ENCODE measurements at regions not wholly inside any gene's neighbourhood (a gene's known extent, or its start where the extent isn't known, plus 50 kb on each side); places are given as distances from the start of the nearest gene placed in this dataset.
"Not testable (repeated sequence)": the region's sequence is repeated elsewhere in the genome, so short reads cannot be mapped to it uniquely, and the experiment has no call there.

DNA sequence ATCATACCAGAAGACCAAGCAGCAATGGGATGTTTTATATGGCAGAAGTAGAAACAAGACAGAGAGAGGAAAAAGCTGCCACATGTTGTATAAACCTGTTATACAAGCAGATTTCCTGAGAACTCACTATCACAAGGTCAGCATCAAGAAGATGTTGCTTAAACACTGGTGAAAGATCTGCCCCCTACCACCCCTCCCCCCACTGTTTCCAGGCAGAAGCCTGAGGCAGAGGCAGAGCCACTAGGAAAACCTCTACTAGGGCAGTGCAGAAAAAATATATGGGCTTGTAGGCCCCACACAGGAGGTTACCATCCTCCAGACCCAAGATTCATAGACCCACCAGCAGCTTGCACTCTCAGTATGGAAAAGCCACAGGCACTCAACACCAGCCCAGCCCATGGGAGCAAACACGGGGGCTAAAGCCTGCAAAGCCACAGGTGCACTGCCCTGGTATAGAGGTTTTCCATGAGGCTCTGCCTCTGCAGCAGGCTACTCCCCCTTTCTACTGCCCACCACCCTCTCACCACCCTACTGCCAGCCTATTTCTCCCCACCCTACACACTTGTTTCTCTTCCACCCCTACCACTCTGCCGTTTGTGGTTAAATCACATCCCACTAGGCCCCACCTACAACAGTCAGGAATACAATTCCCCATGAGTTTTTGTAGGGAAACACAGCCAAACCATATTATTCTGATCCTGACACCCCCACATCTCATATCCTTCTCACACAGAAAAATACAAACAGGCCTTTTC, 274.2 kb downstream of the POTED start:
- dilution Hi-C loops (cut with MboI; ENCODE audit: extremely low pct_ligation_motif_present, low sequenced_read_pairs), result not testable (repeated sequence)

DNA sequence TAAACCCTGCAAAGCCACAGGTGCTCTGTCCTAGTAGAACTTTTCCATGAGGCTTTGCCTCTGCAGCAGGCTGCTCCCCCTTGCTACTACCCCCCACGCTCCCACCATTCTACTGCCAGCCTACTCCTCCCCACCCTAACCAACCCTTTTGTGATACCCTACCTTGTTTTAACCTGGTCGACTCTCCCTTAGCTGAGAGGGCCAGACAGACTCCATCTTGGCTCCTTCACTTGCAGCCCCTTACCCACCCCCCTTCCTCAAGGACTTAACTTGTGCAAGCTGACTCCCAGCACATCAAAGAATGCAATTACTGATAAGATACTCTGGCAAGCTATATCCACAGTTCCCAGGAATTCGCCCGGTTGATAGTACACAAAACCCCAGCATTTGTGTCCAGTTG, 267.9 kb downstream of the POTED start:
- H3K9me3 ChIP-seq (ENCODE audit: control insufficient read depth, low read depth, low read length); H3K9me1 ChIP-seq (ENCODE audit: control insufficient read depth, extremely low read depth, insufficient read depth, low read length); H3K4me3 ChIP-seq (ENCODE audit: control insufficient read depth in 2 of 3, extremely low read depth in 1 of 3, insufficient read depth in 2 of 3, low read depth in 1 of 3, low read length in 3 of 3); H3K27ac ChIP-seq (ENCODE audit: control insufficient read depth, insufficient read depth, low read length); H3K36me3 ChIP-seq (ENCODE audit: control insufficient read depth in 2 of 2, extremely low read depth in 1 of 2, insufficient read depth in 2 of 2, low read length in 2 of 2); DNase-seq (ENCODE audit: low read depth, low spot score); dilution Hi-C loops (cut with MboI; ENCODE audit: extremely low pct_ligation_motif_present, low sequenced_read_pairs); H3K9ac ChIP-seq (ENCODE audit: control insufficient read depth, extremely low read depth, insufficient read depth, low read length); H3K27me3 ChIP-seq (ENCODE audit: control insufficient read depth, extremely low read depth, insufficient read depth, low read length); H2AFZ ChIP-seq (ENCODE audit: control insufficient read depth, low read length); H3K4me2 ChIP-seq (ENCODE audit: control insufficient read depth, extremely low read depth, insufficient read depth, low read depth, low read length); H3K79me2 ChIP-seq (ENCODE audit: control insufficient read depth, insufficient read depth, low read length); FAIRE-seq; H4K20me1 ChIP-seq (ENCODE audit: control insufficient read depth, extremely low read depth, insufficient read depth, low read length); H3K4me1 ChIP-seq (ENCODE audit: control insufficient read depth, extremely low read depth, insufficient read depth, low read length): not testable (repeated sequence)

More for the DNA sequence above, 274.2 kb downstream of the POTED start:
- H4K20me1 ChIP-seq (ENCODE audit: control insufficient read depth, extremely low read depth, insufficient read depth, low read length); H3K9me3 ChIP-seq (ENCODE audit: control insufficient read depth, low read depth, low read length); H3K9me1 ChIP-seq (ENCODE audit: control insufficient read depth, extremely low read depth, insufficient read depth, low read length); DNase-seq (ENCODE audit: low read depth, low spot score); H3K79me2 ChIP-seq (ENCODE audit: control insufficient read depth, insufficient read depth, low read length); H3K4me1 ChIP-seq (ENCODE audit: control insufficient read depth, extremely low read depth, insufficient read depth, low read length); H3K27me3 ChIP-seq (ENCODE audit: control insufficient read depth, extremely low read depth, insufficient read depth, low read length); H3K4me2 ChIP-seq (ENCODE audit: control insufficient read depth, extremely low read depth, insufficient read depth, low read depth, low read length); H2AFZ ChIP-seq (ENCODE audit: control insufficient read depth, low read length); H3K4me3 ChIP-seq (ENCODE audit: control insufficient read depth in 2 of 3, extremely low read depth in 1 of 3, insufficient read depth in 2 of 3, low read depth in 1 of 3, low read length in 3 of 3); H3K36me3 ChIP-seq (ENCODE audit: control insufficient read depth in 2 of 2, extremely low read depth in 1 of 2, insufficient read depth in 2 of 2, low read length in 2 of 2); FAIRE-seq; H3K9ac ChIP-seq (ENCODE audit: control insufficient read depth, extremely low read depth, insufficient read depth, low read length); H3K27ac ChIP-seq (ENCODE audit: control insufficient read depth, insufficient read depth, low read length): not testable (repeated sequence)

DNA sequence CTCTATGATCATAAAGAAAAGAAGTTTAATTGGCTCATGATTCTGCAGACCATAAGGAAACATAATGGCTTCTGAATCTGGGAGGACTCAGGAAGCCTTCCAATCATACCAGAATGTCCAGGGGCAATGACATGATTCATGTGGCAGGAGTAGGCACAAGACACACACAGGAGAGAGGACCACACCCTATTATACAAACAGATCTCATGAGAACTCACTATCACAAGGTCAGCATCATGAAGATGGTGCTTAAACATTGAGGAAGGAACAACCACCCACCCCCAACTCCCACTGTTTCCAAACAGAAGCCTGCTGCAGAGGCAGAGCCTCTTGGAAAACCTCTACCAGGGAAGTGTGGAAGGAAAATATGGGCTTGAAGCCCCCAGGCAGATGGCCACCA, 267.4 kb downstream of the POTED start:
- DNase-seq (ENCODE audit: low read depth, low spot score); H4K20me1 ChIP-seq (ENCODE audit: control insufficient read depth, extremely low read depth, insufficient read depth, low read length); FAIRE-seq; H3K9ac ChIP-seq (ENCODE audit: control insufficient read depth, extremely low read depth, insufficient read depth, low read length); H2AFZ ChIP-seq (ENCODE audit: control insufficient read depth, low read length); H3K36me3 ChIP-seq (ENCODE audit: control insufficient read depth in 2 of 2, extremely low read depth in 1 of 2, insufficient read depth in 2 of 2, low read length in 2 of 2); H3K9me3 ChIP-seq (ENCODE audit: control insufficient read depth, low read depth, low read length); H3K4me2 ChIP-seq (ENCODE audit: control insufficient read depth, extremely low read depth, insufficient read depth, low read depth, low read length); H3K4me3 ChIP-seq (ENCODE audit: control insufficient read depth in 2 of 3, extremely low read depth in 1 of 3, insufficient read depth in 2 of 3, low read depth in 1 of 3, low read length in 3 of 3); H3K9me1 ChIP-seq (ENCODE audit: control insufficient read depth, extremely low read depth, insufficient read depth, low read length); H3K4me1 ChIP-seq (ENCODE audit: control insufficient read depth, extremely low read depth, insufficient read depth, low read length); H3K79me2 ChIP-seq (ENCODE audit: control insufficient read depth, insufficient read depth, low read length); dilution Hi-C loops (cut with MboI; ENCODE audit: extremely low pct_ligation_motif_present, low sequenced_read_pairs); H3K27ac ChIP-seq (ENCODE audit: control insufficient read depth, insufficient read depth, low read length); H3K27me3 ChIP-seq (ENCODE audit: control insufficient read depth, extremely low read depth, insufficient read depth, low read length): not testable (repeated sequence)

DNA sequence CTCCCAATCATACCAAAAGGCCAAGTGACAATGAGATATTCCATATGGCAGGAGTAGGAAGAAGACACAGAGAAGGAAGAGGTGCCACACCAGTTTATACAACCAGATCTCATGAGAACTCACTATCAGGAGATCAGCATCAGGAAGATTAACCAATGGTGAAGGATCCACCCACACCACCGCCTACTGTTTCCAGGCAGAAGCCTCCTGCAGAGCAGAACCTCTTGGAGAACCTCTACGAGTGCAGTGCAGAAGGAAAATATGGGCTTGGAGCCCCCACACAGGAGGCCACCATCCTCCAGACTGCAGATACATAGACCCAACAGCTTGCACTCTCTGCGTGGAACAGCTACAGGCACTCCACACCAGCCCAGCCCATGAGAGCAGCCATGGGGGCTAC, 264.4 kb downstream of the POTED start:
- H3K79me2 ChIP-seq (ENCODE audit: control insufficient read depth, insufficient read depth, low read length); H4K20me1 ChIP-seq (ENCODE audit: control insufficient read depth, extremely low read depth, insufficient read depth, low read length); H3K9ac ChIP-seq (ENCODE audit: control insufficient read depth, extremely low read depth, insufficient read depth, low read length); H3K36me3 ChIP-seq (ENCODE audit: control insufficient read depth in 2 of 2, extremely low read depth in 1 of 2, insufficient read depth in 2 of 2, low read length in 2 of 2); dilution Hi-C loops (cut with MboI; ENCODE audit: extremely low pct_ligation_motif_present, low sequenced_read_pairs); H3K4me1 ChIP-seq (ENCODE audit: control insufficient read depth, extremely low read depth, insufficient read depth, low read length); H3K27ac ChIP-seq (ENCODE audit: control insufficient read depth, insufficient read depth, low read length); H3K9me1 ChIP-seq (ENCODE audit: control insufficient read depth, extremely low read depth, insufficient read depth, low read length); H3K9me3 ChIP-seq (ENCODE audit: control insufficient read depth, low read depth, low read length); FAIRE-seq; H3K4me2 ChIP-seq (ENCODE audit: control insufficient read depth, extremely low read depth, insufficient read depth, low read depth, low read length); H3K4me3 ChIP-seq (ENCODE audit: control insufficient read depth in 2 of 3, extremely low read depth in 1 of 3, insufficient read depth in 2 of 3, low read depth in 1 of 3, low read length in 3 of 3); H3K27me3 ChIP-seq (ENCODE audit: control insufficient read depth, extremely low read depth, insufficient read depth, low read length); DNase-seq (ENCODE audit: low read depth, low spot score); H2AFZ ChIP-seq (ENCODE audit: control insufficient read depth, low read length): not testable (repeated sequence)

Data from keratinocyte (primary cell).